Stimulated activated CD4-positive, alpha-beta T cell treated with anti-CD3 and anti-CD28 coated beads, Interleukin-12 subunit alpha, Interleukin-12 subunit beta, amount 100 ng/mL, for 48 hours (primary cell): ENCODE measurements at regions not wholly inside any gene's neighbourhood (a gene's known extent, or its start where the extent isn't known, plus 50 kb on each side); places are given as distances from the start of the nearest gene placed in this dataset.

Source experiments
- DNase-seq, 3 donors: peaks; one replicate each; pipeline ENCODE4 v3.0.0-alpha.2; 2020; ENCODE audit warnings: low read depth in 2 of 3, low spot score in 1 of 3

DNA sequence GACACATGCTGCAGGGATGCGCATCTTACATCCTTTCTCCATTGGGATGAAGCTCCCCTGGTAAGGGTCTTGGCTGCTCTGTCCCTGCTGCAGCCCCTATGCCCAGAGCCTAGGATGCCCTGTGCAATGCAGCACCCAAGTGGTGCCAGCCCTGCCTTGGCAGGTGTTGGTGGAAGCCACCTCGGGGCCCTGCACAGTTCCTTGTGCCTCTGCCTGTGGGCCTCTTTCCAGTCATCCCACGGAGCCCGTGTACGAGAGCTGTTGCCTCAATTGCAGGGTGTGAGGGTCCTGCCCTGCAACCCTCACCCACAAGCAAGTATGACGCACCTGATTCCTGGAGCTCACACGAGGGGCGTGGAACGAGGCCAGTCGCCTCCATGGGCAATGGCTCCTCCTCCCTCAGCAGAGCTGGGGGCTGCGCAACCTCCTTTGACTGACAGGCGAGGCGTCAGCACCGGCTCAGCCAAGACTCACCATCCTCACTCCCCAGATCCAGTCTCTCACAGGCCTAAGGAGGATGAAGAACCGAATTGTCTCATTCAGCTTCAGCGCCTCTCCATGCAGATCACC, 719.6 kb downstream of the BRD1 start:
- DNase-seq, result no peak

DNA sequence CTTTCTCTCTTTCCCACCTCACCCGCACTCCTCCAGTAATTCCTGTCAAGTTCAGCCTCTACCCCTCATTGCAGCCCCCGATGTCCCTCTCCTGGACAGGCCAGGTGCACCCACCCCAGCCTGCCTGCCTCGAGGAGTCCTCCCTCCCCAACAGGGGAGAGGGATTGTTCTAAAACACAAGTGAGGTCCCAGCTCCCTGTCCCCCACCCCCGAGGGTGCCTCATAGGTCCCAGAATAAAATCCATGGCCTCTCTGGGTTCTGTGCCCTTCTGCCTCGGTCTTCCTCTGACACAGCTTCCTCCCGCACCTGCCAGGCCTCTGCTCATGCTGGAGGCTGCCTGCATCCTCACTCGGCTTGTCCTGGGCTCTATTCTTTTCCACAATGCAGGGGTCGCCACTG, 720.1 kb downstream of the BRD1 start:
- no peak for DNase-seq

DNA sequence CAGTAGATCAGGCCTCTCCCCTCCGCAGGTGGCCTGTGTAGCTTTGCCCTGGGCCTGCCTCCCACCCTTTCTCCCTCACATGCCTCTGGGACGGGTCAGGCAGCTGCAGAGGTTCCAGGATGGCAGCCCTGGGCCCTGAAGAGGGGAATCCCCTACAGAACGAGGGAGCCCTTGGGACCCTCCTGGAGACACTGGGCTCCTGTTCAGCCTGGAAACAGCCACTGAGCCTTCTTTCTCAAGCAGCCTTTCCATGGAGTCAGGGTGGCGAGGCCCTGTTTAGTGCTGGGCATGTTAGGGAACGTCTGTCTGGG, 720.9 kb downstream of the BRD1 start:
- no peak for DNase-seq

DNA sequence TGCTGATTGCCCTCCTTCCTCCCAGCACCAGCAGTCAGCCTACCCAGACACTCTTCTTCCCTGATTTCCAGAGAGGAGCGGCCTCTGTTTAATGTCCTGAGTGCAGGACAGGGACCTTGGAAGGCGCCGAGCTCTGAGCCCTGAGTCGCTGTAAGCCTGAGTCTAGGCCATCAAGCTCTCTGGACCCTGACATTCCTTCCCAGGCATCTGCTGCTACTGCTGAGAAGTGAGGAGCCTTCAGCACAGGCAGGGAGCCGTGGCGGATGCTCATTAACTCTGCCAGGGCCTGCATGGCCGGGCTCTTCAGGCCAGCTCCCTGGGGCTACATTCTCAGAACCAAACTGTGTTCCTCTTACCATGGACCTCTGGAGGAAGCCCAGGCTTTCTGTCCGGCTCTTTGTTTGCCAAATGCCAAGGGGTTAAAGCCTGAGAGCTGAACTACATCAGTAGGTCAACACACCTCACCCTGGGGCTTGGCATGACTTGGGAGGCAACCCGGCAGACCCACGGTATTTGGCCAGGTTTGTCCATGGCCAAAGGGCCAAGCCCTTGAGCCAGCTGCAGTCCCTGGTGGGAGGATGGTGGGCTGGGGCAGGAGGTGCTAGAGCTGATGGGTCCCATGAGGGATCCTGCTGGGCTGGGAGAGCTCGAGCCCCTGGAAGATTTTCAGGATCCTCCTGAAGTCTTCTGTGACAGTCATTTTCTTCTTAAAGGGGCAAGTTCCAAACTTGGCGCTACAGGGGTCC, 721.4 kb downstream of the BRD1 start:
- DNase-seq, result no peak

DNA sequence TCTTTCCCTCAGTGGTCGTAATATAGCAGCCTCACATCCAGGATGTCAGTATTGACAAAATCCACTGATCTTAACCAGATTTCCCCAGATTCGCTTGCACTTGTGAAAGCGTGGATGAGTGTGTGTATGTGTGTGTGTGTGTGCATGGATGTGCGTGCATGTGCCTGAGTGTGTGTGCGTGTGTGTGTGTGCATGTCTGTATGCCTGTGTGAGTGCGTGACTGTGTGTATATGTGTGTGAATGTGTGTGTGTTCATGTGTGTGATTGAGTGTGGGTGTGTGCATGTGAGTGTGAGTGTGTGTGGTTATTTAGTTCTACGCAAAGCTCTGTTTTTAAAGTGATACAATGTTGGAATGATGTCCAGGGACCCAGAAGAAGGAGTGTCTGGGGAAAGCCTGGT, 723.2 kb downstream of the BRD1 start:
- no peak for DNase-seq

DNA sequence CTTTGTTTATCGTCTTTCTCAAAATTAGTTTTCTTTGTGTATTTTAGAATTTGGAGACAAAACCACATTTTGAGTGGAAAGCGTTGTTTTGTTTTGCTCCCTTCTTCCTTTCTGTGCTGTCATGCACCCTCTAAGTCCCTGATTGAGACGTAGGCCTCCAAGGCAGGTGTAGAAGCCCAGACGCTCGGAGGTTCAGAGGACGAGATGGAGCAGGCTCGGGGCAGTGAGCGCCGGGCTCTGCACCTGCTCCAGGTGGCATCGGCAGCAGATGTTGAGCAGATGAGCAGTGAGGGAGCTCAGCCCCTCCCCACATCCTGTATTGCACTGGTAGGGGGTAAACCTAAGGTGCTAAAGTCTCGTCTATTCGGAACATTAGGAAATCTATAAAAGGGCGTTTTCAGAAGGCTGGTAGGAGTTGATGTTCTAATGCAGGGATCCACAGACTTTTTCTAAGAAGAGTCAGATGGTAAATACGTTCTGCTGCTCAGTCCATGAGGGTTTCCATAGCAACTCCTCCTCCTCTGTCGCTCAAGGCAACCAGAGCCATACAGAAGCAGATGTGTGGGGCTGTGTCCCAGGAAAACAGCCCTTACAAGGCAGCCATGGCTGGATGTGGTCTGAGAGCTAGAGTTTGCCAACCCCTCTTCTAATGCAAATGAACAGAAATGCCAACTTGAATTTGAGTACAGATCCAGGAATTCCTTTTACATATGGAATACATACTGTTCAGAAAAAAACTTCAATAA, 724.2 kb downstream of the BRD1 start:
- no peak for DNase-seq

DNA sequence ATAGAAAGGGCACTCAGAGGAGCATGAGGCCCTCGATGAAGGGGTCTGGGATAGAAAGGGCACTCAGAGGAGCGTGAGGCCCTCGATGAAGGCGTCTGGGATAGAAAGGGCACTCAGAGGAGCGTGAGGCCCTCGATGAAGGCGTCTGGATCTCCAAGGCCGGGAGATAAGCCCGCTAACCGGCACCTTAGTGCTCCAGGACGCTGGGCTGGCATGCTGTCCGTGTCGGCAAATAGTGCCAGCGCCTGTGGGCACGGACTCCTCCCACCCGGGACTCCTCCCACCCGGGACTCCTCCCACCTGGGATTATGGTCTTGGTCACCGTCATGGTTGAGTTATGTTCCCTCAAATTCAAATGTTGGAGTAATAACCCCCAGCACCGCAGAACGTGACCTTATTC, 725.3 kb downstream of the BRD1 start:
- DNase-seq, result no peak

DNA sequence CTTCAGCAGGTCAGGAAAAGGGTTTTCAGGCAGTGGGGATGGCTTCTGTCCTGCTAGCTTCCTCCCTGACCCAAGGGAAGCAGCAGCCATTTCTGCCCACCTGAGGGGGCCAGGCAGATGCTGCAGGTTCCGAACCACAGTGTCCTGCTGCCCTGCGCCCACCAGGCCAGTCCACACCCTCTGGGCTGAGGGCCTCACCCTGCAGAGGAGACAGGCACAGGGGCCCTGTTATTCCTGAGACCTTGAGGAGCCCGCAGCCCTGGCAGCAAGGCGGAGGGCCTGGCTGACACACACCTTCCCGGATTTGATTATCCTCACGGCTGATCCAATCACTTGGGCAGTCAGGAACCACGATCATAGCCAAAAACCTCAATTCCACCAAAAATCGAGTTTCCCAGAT, 725.8 kb downstream of the BRD1 start:
- DNase-seq, result no peak

DNA sequence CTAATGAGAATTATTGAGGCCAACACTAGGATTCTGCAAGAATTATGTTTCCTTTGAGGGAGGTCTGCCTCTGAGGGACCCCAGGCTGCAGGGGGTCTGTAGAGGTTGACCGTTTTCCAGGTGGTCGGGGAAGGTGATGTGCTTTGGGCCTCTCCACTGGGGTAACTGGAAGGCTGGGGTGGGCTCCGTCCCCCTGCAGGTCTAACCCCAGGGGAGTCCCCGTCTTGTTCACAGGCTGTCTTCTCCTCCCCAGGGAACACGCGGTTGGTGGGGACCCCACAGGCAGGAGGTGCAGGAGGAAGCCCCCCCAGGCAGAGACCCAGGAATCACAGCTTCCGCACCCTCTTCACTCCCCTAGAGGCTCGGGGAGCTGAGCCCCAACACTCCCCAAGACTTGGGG, 726.4 kb downstream of the BRD1 start:
- DNase-seq, result no peak

DNA sequence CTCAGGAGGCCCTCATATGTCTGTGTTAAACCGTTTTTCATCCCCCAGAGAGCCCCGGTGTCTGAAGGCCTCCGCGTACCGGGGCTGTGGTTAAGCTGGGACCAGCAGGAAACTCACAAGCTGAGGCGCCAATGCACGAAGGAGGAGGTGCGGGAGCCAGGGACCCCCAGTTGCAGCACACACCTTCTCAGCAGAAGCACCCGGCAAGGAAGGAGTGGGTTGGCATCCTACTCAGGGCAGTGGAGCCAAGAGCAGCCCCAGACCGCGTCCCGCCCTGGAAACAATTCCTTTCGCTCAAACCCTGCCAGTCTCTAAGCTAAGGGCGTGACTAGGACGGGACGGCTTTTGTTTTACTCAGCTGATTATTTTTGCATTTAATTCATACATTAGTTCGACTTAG, 726.9 kb downstream of the BRD1 start:
- DNase-seq, result no peak

DNA sequence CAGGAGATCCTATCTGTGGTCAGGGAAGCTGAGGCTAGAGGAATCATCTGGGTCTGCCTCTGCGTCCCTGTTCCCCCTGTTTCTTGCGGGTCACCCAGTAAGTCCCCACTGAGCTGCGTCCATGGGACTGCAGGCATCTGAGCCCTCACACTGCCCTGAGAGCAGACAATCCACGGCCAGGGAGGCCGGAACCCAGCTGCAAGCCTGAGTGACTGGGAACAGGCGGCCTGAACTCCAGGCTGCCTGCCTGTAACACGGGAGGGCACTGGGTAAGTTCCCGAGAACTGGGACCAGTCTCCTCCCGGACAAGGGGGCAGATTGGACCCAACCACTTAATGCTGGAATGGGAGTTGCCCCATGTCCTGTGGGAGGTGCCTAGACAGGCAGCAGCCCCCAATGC, 727.4 kb downstream of the BRD1 start:
- DNase-seq, result no peak

DNA sequence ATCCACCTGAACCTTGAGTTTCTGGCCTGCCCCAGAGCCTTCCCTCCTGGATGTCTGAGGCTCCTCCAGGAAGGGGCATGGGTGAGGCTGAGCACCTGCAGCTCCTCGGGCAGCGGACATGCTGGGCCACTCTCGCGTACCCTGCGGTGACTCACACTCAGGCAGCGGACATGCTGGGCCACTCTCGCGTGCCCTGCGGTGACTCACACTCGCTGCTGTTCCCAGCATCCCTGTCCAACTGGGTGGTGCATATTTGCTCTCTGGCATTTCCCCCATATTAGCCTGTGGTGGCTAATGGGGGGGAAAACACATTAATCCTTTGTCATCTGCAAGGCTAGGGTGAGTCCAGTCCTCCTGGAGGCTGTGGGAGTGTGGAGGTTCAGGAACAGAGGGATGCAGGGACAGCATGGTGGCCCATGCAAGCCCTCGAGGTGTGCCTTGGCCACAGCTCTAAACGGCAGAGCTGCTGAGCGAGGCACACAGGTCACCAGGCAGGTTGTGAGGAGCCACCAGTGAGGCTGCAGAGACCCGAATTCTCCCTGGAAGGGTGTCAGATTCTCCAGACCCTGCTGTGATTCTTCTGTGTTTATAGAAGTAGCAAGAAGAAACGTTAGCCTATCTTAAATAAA, 728.1 kb downstream of the BRD1 start:
- DNase-seq, result no peak

DNA sequence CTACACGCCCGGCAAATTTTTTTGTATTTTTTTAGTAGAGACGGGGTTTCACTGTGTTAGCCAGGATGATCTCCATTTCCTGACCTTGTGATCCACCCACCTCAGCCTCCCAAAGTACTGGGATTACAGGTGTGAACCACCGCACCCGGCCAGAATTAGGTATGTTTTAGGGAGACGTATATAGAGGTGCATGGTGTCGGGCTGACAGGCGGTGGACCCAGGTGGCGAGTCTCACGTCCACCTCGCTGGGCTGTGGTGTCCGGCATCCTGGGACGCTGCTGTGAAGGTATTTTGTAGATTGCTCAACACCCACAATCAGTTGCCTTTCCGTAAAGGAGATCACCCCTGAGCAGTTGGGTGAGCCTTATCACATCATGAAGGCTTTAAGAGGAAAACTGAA, 728.6 kb downstream of the BRD1 start:
- DNase-seq, result no peak

DNA sequence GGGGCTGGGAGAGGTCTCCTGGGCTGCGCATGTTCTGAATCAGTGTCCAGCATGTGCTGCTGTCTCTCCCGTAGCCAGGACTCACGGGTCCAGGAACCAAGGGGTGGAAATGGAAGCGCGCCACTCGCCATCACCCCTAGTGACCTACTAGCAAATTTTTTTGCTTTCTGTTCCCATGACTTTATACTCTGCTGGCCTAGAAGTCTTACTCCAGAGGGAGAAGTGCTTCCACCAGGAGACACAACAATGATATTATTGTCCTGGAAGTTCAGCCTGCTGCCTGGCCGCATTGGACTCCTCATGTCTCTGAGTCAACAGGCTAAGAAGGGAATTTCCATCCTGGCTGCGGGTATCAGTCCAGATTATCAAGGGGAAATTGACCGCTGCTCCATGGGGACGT, 729.7 kb downstream of the BRD1 start:
- DNase-seq, result no peak

DNA sequence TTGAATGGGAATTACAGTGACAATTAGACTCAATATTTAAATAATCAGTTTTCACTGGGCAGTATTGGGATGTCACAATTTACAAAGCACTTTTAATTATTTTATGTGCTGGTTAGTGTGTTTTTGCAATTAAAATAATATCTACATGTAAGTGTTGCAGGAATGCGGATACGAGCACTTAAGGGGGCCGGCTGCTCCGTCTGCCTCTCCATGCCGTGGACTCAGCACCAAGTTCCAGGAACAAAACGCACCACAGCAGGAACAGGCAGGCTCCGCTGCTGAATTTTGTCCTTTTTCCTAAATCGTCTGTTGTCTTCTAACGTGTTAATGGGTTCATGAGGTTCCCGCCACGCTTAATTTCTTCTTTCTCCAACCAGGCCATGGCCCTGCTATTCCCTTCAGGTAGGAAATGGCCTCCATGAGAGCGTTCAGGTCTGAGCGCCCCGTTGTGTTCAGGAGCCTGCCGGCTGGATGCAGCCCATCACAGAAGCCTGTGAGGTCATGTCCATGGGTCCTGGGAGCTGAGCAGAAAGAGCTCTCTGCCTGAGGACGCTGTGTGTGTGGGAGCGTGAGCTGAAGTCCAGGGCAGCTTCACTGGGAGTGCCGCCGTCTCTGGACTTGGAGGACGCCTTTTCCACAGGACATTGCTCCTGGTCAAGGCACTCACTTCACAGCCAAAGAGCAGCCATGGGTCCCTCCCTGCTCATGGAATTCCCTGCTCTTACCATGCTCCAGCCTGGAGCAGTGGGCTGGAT, 730.3 kb downstream of the BRD1 start:
- DNase-seq, result no peak

DNA sequence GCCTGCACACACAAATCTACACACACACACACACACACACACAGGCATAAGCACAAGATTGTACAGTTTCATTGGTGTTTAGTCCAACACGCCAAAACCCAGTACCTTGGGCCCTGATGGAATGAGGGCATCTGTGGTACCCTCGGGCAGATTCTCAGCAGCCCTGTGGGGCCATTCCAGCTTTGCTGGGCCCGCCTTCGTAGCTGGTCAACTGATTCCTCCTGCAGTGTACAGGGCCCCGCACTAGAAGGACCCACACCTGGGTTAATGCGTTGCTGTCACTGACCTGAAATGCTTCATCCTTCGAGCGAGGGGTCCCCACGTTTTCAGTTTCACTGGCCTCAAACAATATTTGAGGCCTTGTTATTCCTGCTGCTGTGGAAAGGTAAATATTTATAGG, 731.2 kb downstream of the BRD1 start:
- no peak for DNase-seq

DNA sequence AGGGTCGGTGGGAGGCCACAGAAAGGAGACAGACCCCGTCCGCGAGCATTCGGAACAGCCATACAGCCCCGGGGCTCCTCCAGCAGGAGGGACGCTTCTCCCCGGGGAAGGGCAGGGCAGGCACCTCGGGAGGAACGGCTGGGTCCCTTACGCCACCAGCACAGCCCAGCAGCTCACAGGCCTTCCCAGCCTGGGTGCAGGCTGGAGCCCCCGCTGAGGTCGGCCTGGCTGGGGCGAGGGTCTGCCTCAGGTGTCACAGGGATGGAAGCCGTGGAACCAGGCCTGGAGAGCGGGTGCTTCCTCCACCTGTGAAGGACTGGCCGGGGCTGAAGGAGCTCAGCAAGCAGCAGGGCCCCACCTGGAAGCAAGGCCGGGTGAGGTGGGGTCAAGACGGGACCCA, 732.3 kb downstream of the BRD1 start:
- no peak for DNase-seq

DNA sequence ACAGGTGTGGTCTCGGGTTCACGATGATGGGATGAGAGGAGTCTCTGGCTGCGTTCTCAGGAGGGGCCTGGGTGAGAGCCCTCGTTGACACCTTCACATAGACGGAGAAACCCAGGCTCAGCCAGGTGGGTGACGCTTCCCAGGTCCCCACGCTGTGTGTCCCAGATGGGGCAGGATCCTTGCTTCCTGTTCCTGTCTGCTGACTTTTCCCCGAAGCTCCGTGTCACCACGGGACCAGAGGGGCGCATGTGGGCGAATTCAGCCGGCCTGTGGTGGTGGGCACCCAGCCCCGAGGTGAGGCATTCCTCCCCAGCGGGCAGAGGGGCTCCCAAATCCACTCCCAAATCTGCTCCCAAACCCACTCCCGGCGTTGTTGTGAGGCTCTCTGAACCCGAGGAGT, 732.8 kb downstream of the BRD1 start:
- no peak for DNase-seq

DNA sequence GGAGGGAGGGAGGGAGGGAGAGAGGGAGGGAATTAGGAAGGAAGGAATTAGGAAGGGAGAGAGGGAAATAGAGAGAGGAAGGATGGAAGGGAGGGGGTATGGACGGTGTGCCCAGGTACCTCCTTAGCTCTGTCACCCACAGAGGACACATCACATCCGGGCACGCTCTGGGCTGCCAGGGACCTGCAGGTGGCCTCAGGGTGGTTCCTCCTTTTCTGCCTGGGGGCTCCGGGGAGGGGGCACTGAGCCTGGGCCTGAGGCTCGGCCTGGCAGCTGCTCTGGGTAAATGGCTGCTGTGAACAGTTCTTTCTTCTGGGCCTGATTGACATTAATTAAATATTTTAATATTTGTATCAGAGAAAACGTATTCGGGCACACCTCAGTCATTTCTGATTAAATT, 733.5 kb downstream of the BRD1 start:
- no peak for DNase-seq

DNA sequence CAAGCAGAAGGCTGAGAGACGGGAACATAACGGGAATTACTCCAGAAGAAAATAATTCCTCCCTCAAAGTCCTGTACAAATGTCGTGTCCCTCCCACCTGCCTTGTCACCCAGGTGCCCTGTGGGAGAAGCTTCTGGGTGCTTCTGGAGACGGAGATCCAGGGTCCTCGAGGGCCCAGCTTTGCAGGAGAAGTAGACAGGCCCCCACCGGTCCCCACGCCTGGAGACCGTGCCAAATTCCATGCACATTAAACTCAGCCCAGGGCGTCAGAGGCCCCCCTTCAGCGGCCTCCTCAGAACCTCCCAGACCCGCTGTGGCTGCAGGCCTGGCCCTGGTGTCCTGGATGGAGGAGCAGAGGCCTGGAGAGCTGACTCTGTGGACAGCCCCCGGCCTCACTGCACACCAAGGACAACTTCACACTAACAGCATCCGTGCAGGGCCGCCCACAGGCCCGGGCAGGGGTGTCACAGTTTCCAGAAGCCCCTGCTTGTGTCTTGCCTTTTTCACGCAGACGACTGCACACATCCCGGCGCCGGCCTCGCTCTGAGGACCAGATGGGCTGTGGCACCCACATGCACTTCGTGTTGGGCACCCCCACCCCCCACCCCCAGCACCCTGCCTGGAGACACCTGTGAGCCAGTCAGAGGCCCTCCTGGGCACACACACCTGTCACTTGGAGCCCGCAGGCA, 734.3 kb downstream of the BRD1 start:
- no peak for DNase-seq

DNA sequence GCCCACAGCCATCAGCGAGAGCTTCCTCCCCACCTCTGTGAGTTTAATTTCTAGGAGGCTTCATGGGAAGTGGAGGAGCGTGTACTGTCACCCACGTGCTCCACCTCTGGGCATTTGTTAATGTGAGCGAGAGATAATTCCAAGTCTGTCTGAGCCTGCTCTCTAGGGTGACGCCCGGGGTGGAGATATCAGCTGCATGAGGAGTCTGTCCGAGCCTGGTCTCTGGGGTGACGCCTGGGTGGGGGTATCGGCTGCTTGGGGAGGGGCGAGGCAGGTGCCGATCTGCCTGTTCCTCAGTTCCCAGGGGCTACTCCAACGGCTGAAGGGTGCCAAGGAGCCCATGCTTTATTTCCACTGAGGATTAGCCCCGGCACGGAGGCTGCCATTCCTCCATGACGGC, 735.0 kb downstream of the BRD1 start:
- DNase-seq, result no peak
